GM12875 (cell line): ENCODE measurements at regions not wholly inside any gene's neighbourhood (a gene's known extent, or its start where the extent isn't known, plus 50 kb on each side); places are given as distances from the start of the nearest gene placed in this dataset.

Source experiments
- H3K4me3 ChIP-seq: one replicate; pipeline ENCODE4 v1.5.1; 2011; ENCODE audit warnings: low read depth, low read length, control low read depth
- CTCF ChIP-seq: IDR thresholded peaks from 2 replicates; pipeline ENCODE4 v1.5.1; 2011; ENCODE audit warnings: low read depth, mild to moderate bottlenecking, control low read depth, inconsistent platforms, low read length, moderate library complexity, borderline replicate concordance; ENCODE audit not compliant: insufficient read depth

GRCh38 chr16:73778887-73779286, 517.7 kb upstream of the PSMD7 start:
- no peak overlapping the region for H3K4me3 ChIP-seq
- TF ChIP-seq CTCF: no peak

- no peak overlapping the region for H3K4me3 ChIP-seq
- TF ChIP-seq CTCF: no peak
Measured at GRCh38 chr16:73775841-73776388, 520.7 kb upstream of the PSMD7 start.

- TF ChIP-seq CTCF: no peak
- no peak overlapping the region for H3K4me3 ChIP-seq
Measured at GRCh38 chr16:73771196-73772064, 525.2 kb upstream of the PSMD7 start.

GRCh38 chr16:73768786-73769203, 527.8 kb upstream of the PSMD7 start:
- TF ChIP-seq CTCF: no peak
- H3K4me3 ChIP-seq: no peak overlapping the region

GRCh38 chr16:73764321-73764720, 532.3 kb upstream of the PSMD7 start:
- no peak overlapping the region for H3K4me3 ChIP-seq
- TF ChIP-seq CTCF: no peak

GRCh38 chr16:73756289-73757178, 540.1 kb upstream of the PSMD7 start:
- TF ChIP-seq CTCF: no peak
- no peak overlapping the region for H3K4me3 ChIP-seq
